CD4-positive, alpha-beta T cell (primary cell): ENCODE measurements at regions not wholly inside any gene's neighbourhood (a gene's known extent, or its start where the extent isn't known, plus 50 kb on each side); places are given as distances from the start of the nearest gene placed in this dataset.

Source experiments
- ATAC-seq: fragments of 200-7000 bp; cut with Tn5 transposase; one replicate; pipeline ENCODE4 v1.10.0; 2022; ENCODE audit warnings: mild to moderate bottlenecking; ENCODE audit not compliant: poor library complexity
- CTCF ChIA-PET: fragments of 350-600 bp; sonication (Branson Sonifier 250); formaldehyde crosslinking; loops from one replicate; lab custom pipeline; 2021; ENCODE audit warnings: antibody characterized with exemption, inconsistent platforms; lab: Charles Lee
- POLR2A ChIA-PET: fragments of 350-600 bp; sonication (Branson Sonifier 250); formaldehyde crosslinking; loops from one replicate; lab custom pipeline; 2021; ENCODE audit warnings: antibody characterized with exemption, inconsistent platforms; lab: Charles Lee
- DNase-seq, 14 experiments: peaks; one replicate each; pipeline ENCODE4 v3.0.0-alpha.2; 2013 to 2020; ENCODE audit warnings: mixed read lengths in 2 of 14
- H3K27ac ChIP-seq, 2 donors: one replicate each; pipeline versions ENCODE4 v1.5.1 to v1.7.0; 2013; ENCODE audit warnings: low read length in 2 of 2, low read depth in 1 of 2, mild to moderate bottlenecking in 1 of 2
- H3K27me3 ChIP-seq, 2 experiments: 1 replicate in 1 of 2; 2 replicates in 1 of 2; pipeline versions ENCODE4 v1.6.1 to v1.7.0; 2013; ENCODE audit warnings: low read length in 2 of 2, control low read depth in 1 of 2, mild to moderate bottlenecking in 1 of 2, moderate library complexity in 1 of 2; ENCODE audit not compliant: insufficient read depth in 2 of 2, control insufficient read depth in 1 of 2
- H3K36me3 ChIP-seq: one replicate; pipeline ENCODE4 v1.6.1; 2013; ENCODE audit warnings: low read length, control low read depth; ENCODE audit not compliant: insufficient read depth
- H3K4me1 ChIP-seq: one replicate; pipeline ENCODE4 v1.6.1; 2013; ENCODE audit warnings: low read length, control low read depth; ENCODE audit not compliant: insufficient read depth
- H3K4me3 ChIP-seq: one replicate; pipeline ENCODE4 v1.5.1; 2013; ENCODE audit warnings: mild to moderate bottlenecking, low read length, moderate library complexity
- H3K9me3 ChIP-seq, 2 experiments: 1 replicate in 1 of 2; 2 replicates in 1 of 2; pipeline versions ENCODE4 v1.6.1 to v1.7.0; 2013; ENCODE audit warnings: low read length in 2 of 2, mild to moderate bottlenecking in 2 of 2, control low read depth in 1 of 2, moderate library complexity in 1 of 2; ENCODE audit not compliant: control insufficient read depth in 1 of 2, insufficient read depth in 1 of 2
- H3K27ac Mint-ChIP-seq: one replicate; pipeline ENCODE4 v1.8.0; 2020; ENCODE audit warnings: mixed read lengths
- H3K27me3 Mint-ChIP-seq: one replicate; pipeline ENCODE4 v1.8.0; 2021; ENCODE audit warnings: mixed read lengths
- H3K36me3 Mint-ChIP-seq: one replicate; pipeline ENCODE4 v1.8.0; 2021; ENCODE audit warnings: low read depth, mixed read lengths
- H3K4me1 Mint-ChIP-seq: one replicate; pipeline ENCODE4 v1.8.0; 2021; ENCODE audit warnings: low read depth, mixed read lengths
- H3K4me3 Mint-ChIP-seq: one replicate; pipeline ENCODE4 v1.8.0; 2020; ENCODE audit warnings: mild to moderate bottlenecking, mixed read lengths
- H3K9me3 Mint-ChIP-seq: one replicate; pipeline ENCODE4 v1.8.0; 2020; ENCODE audit warnings: mixed read lengths
- CTCF ChIP-seq: fragments of 200-600 bp; IDR thresholded peaks from one replicate; pipeline ENCODE4 v1.8.0; 2022; ENCODE audit warnings: antibody characterized with exemption, mild to moderate bottlenecking
- intact Hi-C, 2 experiments: fragments of 100-400 bp; cut with DNase I in 1 of 2; cut with micrococcal nuclease in 1 of 2; formaldehyde crosslinking; loops; one replicate each; pipeline versions ENCODE4 v1.15.1 to v1.9.0; 2023 to 2025; cut with DNase I, micrococcal nuclease

GRCh38 chr10:76626386-76626785 lies 1011.2 kb downstream of the KCNMA1 start:
- no peaks in the 10 kb centered on the region for H3K4me1 Mint-ChIP-seq
- H3K27me3 Mint-ChIP-seq, result no peaks in the 10 kb centered on the region
- peaks cover 6% of the 10 kb centered on the region for H3K9me3 Mint-ChIP-seq
- peaks cover 0 to 3% of the 10 kb centered on the region in 2 experiments for H3K9me3 ChIP-seq
- no peak for TF ChIP-seq CTCF
- H3K4me1 ChIP-seq, result no peaks in the 10 kb centered on the region
- H3K27ac ChIP-seq, result no peak overlapping the region
- H3K36me3 ChIP-seq, result no peaks in the 10 kb centered on the region
- DNase-seq (no peak), ATAC-seq (no peak)
- CTCF ChIA-PET, result no interaction called here
- H3K27me3 ChIP-seq, result no peaks in the 10 kb centered on the region
- intact Hi-C loops, result no loop called here
- no peak overlapping the region for H3K27ac Mint-ChIP-seq
- H3K4me3 ChIP-seq, result no peak overlapping the region
- POLR2A ChIA-PET, result no interaction called here
- no peak overlapping the region for H3K4me3 Mint-ChIP-seq
- no peaks in the 10 kb centered on the region for H3K36me3 Mint-ChIP-seq

- no peak for ATAC-seq
- no peaks in the 10 kb centered on the region for H3K4me1 Mint-ChIP-seq
- H3K4me3 Mint-ChIP-seq, result no peak overlapping the region
- Histone ChIP-seq H3K9me3 (peaks cover 0 to 3% of the 10 kb centered on the region in 2 experiments), H3K4me1 (no peaks in the 10 kb centered on the region), H3K27ac (no peak overlapping the region), H3K36me3 (no peaks in the 10 kb centered on the region), H3K4me3 (no peak overlapping the region), H3K27me3 (no peaks in the 10 kb centered on the region)
- peaks cover 13% of the 10 kb centered on the region for H3K9me3 Mint-ChIP-seq
- no peak overlapping the region for H3K27ac Mint-ChIP-seq
- POLR2A ChIA-PET, result no interaction called here
- H3K27me3 Mint-ChIP-seq, result no peaks in the 10 kb centered on the region
- TF ChIP-seq CTCF, result no peak
- CTCF ChIA-PET, result no interaction called here
- no peaks in the 10 kb centered on the region for H3K36me3 Mint-ChIP-seq
- intact Hi-C loops, result no loop called here
- no peak for DNase-seq
Measured at GRCh38 chr10:76624470-76624869, 1013.1 kb downstream of the KCNMA1 start.

GRCh38 chr10:76621886-76622620 lies 1015.6 kb downstream of the KCNMA1 start:
- Mint-ChIP-seq H3K27me3 (no peaks in the 10 kb centered on the region), H3K36me3 (no peaks in the 10 kb centered on the region), H3K9me3 (peaks cover 18% of the 10 kb centered on the region), H3K4me3 (no peak overlapping the region), H3K4me1 (no peaks in the 10 kb centered on the region), H3K27ac (no peak overlapping the region)
- H3K9me3 ChIP-seq, result peaks cover 0 to 3% of the 10 kb centered on the region in 2 experiments
- no peak overlapping the region for H3K4me3 ChIP-seq
- DNase-seq, result no peak
- no peak for TF ChIP-seq CTCF
- intact Hi-C loops, result no loop called here
- POLR2A ChIA-PET, result no interaction called here
- H3K27me3 ChIP-seq, result no peaks in the 10 kb centered on the region
- no peaks in the 10 kb centered on the region for H3K4me1 ChIP-seq
- no peak overlapping the region for H3K27ac ChIP-seq
- ATAC-seq, result no peak
- CTCF ChIA-PET, result no interaction called here
- no peaks in the 10 kb centered on the region for H3K36me3 ChIP-seq
